WERI-Rb-1 (cell line): ENCODE measurements at regions not wholly inside any gene's neighbourhood (a gene's known extent, or its start where the extent isn't known, plus 50 kb on each side); places are given as distances from the start of the nearest gene placed in this dataset.

Experiments used
- DNase-seq: peaks from one replicate; pipeline ENCODE4 v3.0.0-alpha.2; 2020
- H3K27ac ChIP-seq: fragments of 250-450 bp; sonication (Bioruptor Pico); 2 replicates; pipeline ENCODE4 v1.5.1; 2020; ENCODE audit warnings: mild to moderate bottlenecking, moderate library complexity
- H3K27me3 ChIP-seq: fragments of 250-450 bp; sonication (Bioruptor Pico); 2 replicates; pipeline ENCODE4 v1.5.1; 2021; ENCODE audit warnings: mild to moderate bottlenecking, low read depth, moderate library complexity; ENCODE audit not compliant: insufficient read depth, severe bottlenecking
- H3K36me3 ChIP-seq: fragments of 250-450 bp; sonication (Bioruptor Pico); 2 replicates; pipeline ENCODE4 v1.5.1; 2020; ENCODE audit warnings: mild to moderate bottlenecking, moderate library complexity
- H3K4me3 ChIP-seq: 2 replicates; pipeline ENCODE4 v1.5.1; 2011; ENCODE audit warnings: low read depth, mild to moderate bottlenecking, control low read depth, low read length
- H3K9me3 ChIP-seq: fragments of 250-450 bp; sonication (Bioruptor Pico); 2 replicates; pipeline ENCODE4 v1.5.1; 2021; ENCODE audit warnings: mild to moderate bottlenecking, moderate library complexity; ENCODE audit not compliant: severe bottlenecking
- CTCF ChIP-seq: IDR thresholded peaks from 2 replicates; pipeline ENCODE4 v1.5.1; 2011; ENCODE audit warnings: low read depth, mild to moderate bottlenecking, control low read depth, inconsistent platforms, low read length

GRCh38 chr3:194240766-194241165, 104.8 kb downstream of the HES1 start:
- no peaks in the 10 kb centered on the region for H3K9me3 ChIP-seq
- H3K4me3 ChIP-seq = no peak overlapping the region
- H3K36me3 ChIP-seq = no peaks in the 10 kb centered on the region
- DNase-seq = no peak
- no peak for TF ChIP-seq CTCF
- no peaks in the 10 kb centered on the region for H3K27me3 ChIP-seq
- H3K27ac ChIP-seq = no peak overlapping the region

GRCh38 chr3:194243172-194243837, 107.4 kb downstream of the HES1 start:
- Histone ChIP-seq H3K27me3 (no peaks in the 10 kb centered on the region), H3K27ac (no peak overlapping the region), H3K9me3 (no peaks in the 10 kb centered on the region), H3K4me3 (no peak overlapping the region), H3K36me3 (no peaks in the 10 kb centered on the region)
- TF ChIP-seq CTCF = no peak
- DNase-seq = no peak

- no peak for DNase-seq
- no peaks in the 10 kb centered on the region for H3K9me3 ChIP-seq
- no peak overlapping the region for H3K4me3 ChIP-seq
- H3K27me3 ChIP-seq = no peaks in the 10 kb centered on the region
- H3K27ac ChIP-seq = no peak overlapping the region
- no peaks in the 10 kb centered on the region for H3K36me3 ChIP-seq
- no peak for TF ChIP-seq CTCF
These were observed 107.0 kb downstream of the CPN2 start for GRCh38 chr3:194244167-194244566.

- no peak for TF ChIP-seq CTCF
- Histone ChIP-seq H3K9me3 (no peaks in the 10 kb centered on the region), H3K36me3 (no peaks in the 10 kb centered on the region), H3K27me3 (no peaks in the 10 kb centered on the region), H3K27ac (no peak overlapping the region), H3K4me3 (no peak overlapping the region)
- no peak for DNase-seq
These were observed 105.7 kb downstream of the CPN2 start for GRCh38 chr3:194245474-194245873.

GRCh38 chr3:194245975-194246561, 105.1 kb downstream of the CPN2 start:
- Histone ChIP-seq H3K9me3 (no peaks in the 10 kb centered on the region), H3K36me3 (no peaks in the 10 kb centered on the region), H3K27ac (no peak overlapping the region), H3K27me3 (no peaks in the 10 kb centered on the region), H3K4me3 (no peak overlapping the region)
- no peak for TF ChIP-seq CTCF
- no peak for DNase-seq
